ENCODE measurements at regions not wholly inside any gene's neighbourhood (a gene's known extent, or its start where the extent isn't known, plus 50 kb on each side); places are given as distances from the start of the nearest gene placed in this dataset.

DNA sequence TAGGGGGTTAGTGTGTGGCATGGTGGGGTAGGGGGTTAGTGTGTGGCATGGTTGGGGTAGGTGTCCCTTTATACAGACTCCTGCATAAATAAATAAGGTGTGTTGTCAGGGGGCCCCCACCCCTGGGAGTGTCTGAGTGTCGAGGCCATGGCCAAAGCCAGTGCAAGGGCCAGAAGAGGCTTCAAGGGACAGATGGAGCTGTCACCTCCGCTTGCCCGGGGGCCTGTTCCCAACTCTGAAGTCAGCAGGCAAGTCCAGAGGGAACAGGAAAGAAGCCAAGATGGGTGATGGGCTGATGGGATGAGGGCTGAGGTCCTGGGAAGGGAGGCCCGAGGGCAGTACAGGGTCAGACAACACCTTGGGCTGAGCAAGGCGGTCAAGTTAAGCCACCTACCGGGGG is 997.8 kb downstream of the BRD1 start:
- H3K27me3 ChIP-seq = no peaks in the 10 kb centered on the region
- TF ChIP-seq, protein P1, sequence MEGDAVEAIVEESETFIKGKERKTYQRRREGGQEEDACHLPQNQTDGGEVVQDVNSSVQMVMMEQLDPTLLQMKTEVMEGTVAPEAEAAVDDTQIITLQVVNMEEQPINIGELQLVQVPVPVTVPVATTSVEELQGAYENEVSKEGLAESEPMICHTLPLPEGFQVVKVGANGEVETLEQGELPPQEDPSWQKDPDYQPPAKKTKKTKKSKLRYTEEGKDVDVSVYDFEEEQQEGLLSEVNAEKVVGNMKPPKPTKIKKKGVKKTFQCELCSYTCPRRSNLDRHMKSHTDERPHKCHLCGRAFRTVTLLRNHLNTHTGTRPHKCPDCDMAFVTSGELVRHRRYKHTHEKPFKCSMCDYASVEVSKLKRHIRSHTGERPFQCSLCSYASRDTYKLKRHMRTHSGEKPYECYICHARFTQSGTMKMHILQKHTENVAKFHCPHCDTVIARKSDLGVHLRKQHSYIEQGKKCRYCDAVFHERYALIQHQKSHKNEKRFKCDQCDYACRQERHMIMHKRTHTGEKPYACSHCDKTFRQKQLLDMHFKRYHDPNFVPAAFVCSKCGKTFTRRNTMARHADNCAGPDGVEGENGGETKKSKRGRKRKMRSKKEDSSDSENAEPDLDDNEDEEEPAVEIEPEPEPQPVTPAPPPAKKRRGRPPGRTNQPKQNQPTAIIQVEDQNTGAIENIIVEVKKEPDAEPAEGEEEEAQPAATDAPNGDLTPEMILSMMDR (IDR thresholded peaks at IDR 0.05; ENCODE audit: low read depth, low read length) = no peak
- DNase-seq (ENCODE audit: low read depth in 1 of 2, low spot score in 1 of 2) = no peak
- H3K4me3 ChIP-seq = no peak overlapping the region
- H3K36me3 ChIP-seq = no peaks in the 10 kb centered on the region
- H3K27ac ChIP-seq = no peak overlapping the region
- no peaks in the 10 kb centered on the region for H3K4me1 ChIP-seq (ENCODE audit: low read depth)
- no peaks in the 10 kb centered on the region for H3K9me3 ChIP-seq (ENCODE audit: low read depth)

GRCh38 chr22:48828688-48829087 is 999.0 kb downstream of the BRD1 start:
- DNase-seq (ENCODE audit: low read depth in 1 of 2, low spot score in 1 of 2) = no peak
- no peak overlapping the region for H3K27ac ChIP-seq
- TF ChIP-seq, protein P1 (IDR thresholded peaks at IDR 0.05; ENCODE audit: low read depth, low read length) = no peak
- no peak overlapping the region for H3K4me3 ChIP-seq
- H3K4me1 ChIP-seq (ENCODE audit: low read depth) = no peaks in the 10 kb centered on the region
- no peaks in the 10 kb centered on the region for H3K9me3 ChIP-seq (ENCODE audit: low read depth)
- no peaks in the 10 kb centered on the region for H3K36me3 ChIP-seq
- H3K27me3 ChIP-seq = no peaks in the 10 kb centered on the region

GRCh38 chr22:48827904-48828555 is 999.6 kb downstream of the BRD1 start:
- TF ChIP-seq, protein P1 (IDR thresholded peaks at IDR 0.05; ENCODE audit: low read depth, low read length) = no peak
- Histone ChIP-seq H3K4me1 (ENCODE audit: low read depth) (no peaks in the 10 kb centered on the region), H3K36me3 (no peaks in the 10 kb centered on the region), H3K27ac (no peak overlapping the region), H3K27me3 (no peaks in the 10 kb centered on the region), H3K4me3 (no peak overlapping the region), H3K9me3 (ENCODE audit: low read depth) (no peaks in the 10 kb centered on the region)
- DNase-seq (ENCODE audit: low read depth in 1 of 2, low spot score in 1 of 2) = no peak

DNA sequence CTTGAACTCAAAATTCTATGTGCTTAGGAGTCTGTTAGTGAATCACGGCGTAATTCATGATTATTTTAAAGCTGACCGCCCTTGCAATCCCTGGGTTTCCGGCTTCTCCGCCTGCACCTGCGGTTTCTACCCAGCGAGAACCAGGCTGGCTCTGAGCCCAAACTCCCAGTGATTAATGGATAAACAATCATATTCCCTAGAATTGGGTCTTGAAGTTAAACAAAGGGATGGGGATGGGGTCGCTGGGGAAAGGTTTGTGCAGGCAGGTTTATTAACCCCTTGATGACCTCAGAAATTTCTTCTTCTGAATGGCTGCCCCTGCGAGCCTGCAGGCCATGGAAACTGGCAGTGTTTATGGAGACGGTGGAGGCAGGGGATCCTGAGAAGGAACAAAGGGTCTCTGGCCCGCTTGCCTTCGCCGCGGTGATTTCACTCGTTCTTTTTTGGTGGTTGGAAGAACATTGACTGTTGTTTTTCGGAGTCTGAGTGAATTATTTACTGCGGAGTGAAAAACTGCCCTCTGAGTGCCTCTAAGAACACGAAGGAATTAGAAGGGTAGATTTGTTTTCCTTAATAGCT is 1000.3 kb downstream of the BRD1 start:
- TF ChIP-seq, protein P1 (IDR thresholded peaks at IDR 0.05; ENCODE audit: low read depth, low read length) = no peak
- DNase-seq (ENCODE audit: low read depth in 1 of 2, low spot score in 1 of 2) = no peak
- no peaks in the 10 kb centered on the region for H3K9me3 ChIP-seq (ENCODE audit: low read depth)
- no peak overlapping the region for H3K4me3 ChIP-seq
- no peak overlapping the region for H3K27ac ChIP-seq
- no peaks in the 10 kb centered on the region for H3K4me1 ChIP-seq (ENCODE audit: low read depth)
- H3K27me3 ChIP-seq = no peaks in the 10 kb centered on the region
- no peaks in the 10 kb centered on the region for H3K36me3 ChIP-seq

DNA sequence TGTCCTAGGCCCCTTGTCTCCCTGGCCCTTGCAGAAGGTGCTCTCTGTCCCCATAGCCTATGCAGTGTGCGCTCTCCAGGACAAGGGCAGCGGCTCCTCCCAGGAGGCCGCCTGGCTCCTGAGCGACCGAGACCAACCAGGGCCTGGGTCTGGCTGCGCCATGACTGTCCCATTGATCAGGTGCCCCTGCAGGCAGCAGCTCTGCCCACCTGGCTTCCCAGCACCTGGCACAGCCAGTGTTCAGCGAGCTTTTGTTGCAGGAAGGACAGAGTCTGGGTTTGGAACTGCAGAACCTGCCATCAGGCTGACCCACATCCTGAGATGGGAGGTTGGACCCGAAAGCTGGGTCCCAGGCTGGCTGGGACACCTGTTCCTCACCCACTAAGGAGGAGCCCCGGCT is 1001.1 kb downstream of the BRD1 start:
- TF ChIP-seq, protein P1 (IDR thresholded peaks at IDR 0.05; ENCODE audit: low read depth, low read length) = no peak

More for the DNA sequence above, 1001.1 kb downstream of the BRD1 start:
- H3K4me3 ChIP-seq = no peak overlapping the region
- H3K36me3 ChIP-seq = no peaks in the 10 kb centered on the region
- no peaks in the 10 kb centered on the region for H3K4me1 ChIP-seq (ENCODE audit: low read depth)
- H3K27ac ChIP-seq = no peak overlapping the region
- H3K9me3 ChIP-seq (ENCODE audit: low read depth) = no peaks in the 10 kb centered on the region
- no peak for DNase-seq (ENCODE audit: low read depth in 1 of 2, low spot score in 1 of 2)
- no peaks in the 10 kb centered on the region for H3K27me3 ChIP-seq
